Spleen (tissue), 7 donors: ENCODE measurements at regions not wholly inside any gene's neighbourhood (a gene's known extent, or its start where the extent isn't known, plus 50 kb on each side); places are given as distances from the start of the nearest gene placed in this dataset.

ENCODE experiments used
- POLR2AphosphoS5 ChIP-seq, 3 donors: sonication (generic); formaldehyde crosslinking; IDR thresholded peaks; one replicate each; pipeline ENCODE4 v1.5.1; 2017; ENCODE audit warnings: antibody characterized with exemption in 3 of 3
- TF ChIP-seq, protein P1 (sequence below), 11 experiments: fragments of 200-600 bp in 7 of 11; fragments of 450-650 bp in 4 of 11; sonication (generic) in 4 of 11; IDR thresholded peaks in 8 of 11; conservative IDR thresholded peaks in 3 of 11; 1 replicate in 7 of 11; 2 replicates in 4 of 11; pipeline versions ENCODE4 v1.4.0 to v1.8.0; 2016 to 2021; ENCODE audit warnings: antibody characterized with exemption in 11 of 11, inconsistent platforms in 4 of 11, mild to moderate bottlenecking in 1 of 11
- donor health status: DM: no; HTN: no; CAD: no; lungs with moderate emphysema.
- donor health status: DM: no; HTN: no; CAD: no.
- donor health status: DM: no; HTN: no; CAD: no.

DNA sequence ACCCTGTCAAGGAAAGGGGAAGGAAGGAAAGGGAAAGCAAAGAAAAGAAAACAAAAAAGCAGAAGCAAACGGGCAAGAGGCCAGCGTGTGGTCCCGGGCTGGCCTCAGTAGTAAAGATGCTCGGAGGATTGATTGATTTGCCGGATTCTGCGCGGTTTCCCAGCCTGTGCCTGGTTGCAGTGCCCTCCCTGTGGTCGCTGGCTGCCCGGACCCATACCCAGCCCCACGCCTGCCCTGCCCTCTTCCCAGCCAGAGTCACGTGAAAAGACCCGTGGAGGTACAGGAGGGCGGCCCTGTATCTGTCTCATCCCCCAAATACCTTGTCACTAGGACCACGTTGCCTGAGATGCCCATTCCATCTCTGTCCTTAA, 55.1 kb upstream of the IMP4 start:
- TF ChIP-seq, protein P1, sequence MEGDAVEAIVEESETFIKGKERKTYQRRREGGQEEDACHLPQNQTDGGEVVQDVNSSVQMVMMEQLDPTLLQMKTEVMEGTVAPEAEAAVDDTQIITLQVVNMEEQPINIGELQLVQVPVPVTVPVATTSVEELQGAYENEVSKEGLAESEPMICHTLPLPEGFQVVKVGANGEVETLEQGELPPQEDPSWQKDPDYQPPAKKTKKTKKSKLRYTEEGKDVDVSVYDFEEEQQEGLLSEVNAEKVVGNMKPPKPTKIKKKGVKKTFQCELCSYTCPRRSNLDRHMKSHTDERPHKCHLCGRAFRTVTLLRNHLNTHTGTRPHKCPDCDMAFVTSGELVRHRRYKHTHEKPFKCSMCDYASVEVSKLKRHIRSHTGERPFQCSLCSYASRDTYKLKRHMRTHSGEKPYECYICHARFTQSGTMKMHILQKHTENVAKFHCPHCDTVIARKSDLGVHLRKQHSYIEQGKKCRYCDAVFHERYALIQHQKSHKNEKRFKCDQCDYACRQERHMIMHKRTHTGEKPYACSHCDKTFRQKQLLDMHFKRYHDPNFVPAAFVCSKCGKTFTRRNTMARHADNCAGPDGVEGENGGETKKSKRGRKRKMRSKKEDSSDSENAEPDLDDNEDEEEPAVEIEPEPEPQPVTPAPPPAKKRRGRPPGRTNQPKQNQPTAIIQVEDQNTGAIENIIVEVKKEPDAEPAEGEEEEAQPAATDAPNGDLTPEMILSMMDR (IDR thresholded peaks at IDR 0.05 in 8 of 11, conservative IDR thresholded peaks at IDR 0.05 in 3 of 11), result no peak
- no peak for TF ChIP-seq POLR2AphosphoS5 (IDR thresholded peaks at IDR 0.05)
